ENCODE measurements at regions not wholly inside any gene's neighbourhood (a gene's known extent, or its start where the extent isn't known, plus 50 kb on each side); places are given as distances from the start of the nearest gene placed in this dataset.

- no peak for TF ChIP-seq POLR2AphosphoS5 (IDR thresholded peaks at IDR 0.05; ENCODE audit: low read depth, low read length)
- no peak for TF ChIP-seq CTCF (IDR thresholded peaks at IDR 0.05)
- no peak for TF ChIP-seq REST (IDR thresholded peaks at IDR 0.05; ENCODE audit: insufficient read depth in 1 of 2, low read depth in 2 of 2, low read length in 1 of 2)
- no peak for TF ChIP-seq SIN3A (IDR thresholded peaks at IDR 0.05; ENCODE audit: borderline replicate concordance, insufficient read depth, low read depth, low read length)
- no peak for TF ChIP-seq TCF7L2 (IDR thresholded peaks at IDR 0.05; ENCODE audit: low read depth, low read length)
Observed at GRCh38 chr2:6211236-6211635, 519.1 kb downstream of the SOX11 start.
